HAP-1 (cell line): ENCODE measurements at regions not wholly inside any gene's neighbourhood (a gene's known extent, or its start where the extent isn't known, plus 50 kb on each side); places are given as distances from the start of the nearest gene placed in this dataset.

Source experiments
- DNase-seq, 2 experiments: peaks; one replicate each; pipeline ENCODE4 v3.0.0-alpha.2; 2016 to 2020; ENCODE audit warnings: low spot score in 2 of 2
- H3K27me3 ChIP-seq: fragments of 250-450 bp; sonication (Bioruptor Pico); 2 replicates; pipeline ENCODE4 v1.5.1; 2020; ENCODE audit warnings: low read depth, mild to moderate bottlenecking, moderate library complexity
- H3K36me3 ChIP-seq: fragments of 250-450 bp; sonication (Bioruptor Pico); replicated peaks from 2 replicates; pipeline ENCODE4 v1.5.1; 2020; ENCODE audit warnings: mild to moderate bottlenecking
- H3K4me1 ChIP-seq: fragments of 250-450 bp; sonication (Bioruptor Pico); 2 replicates; pipeline ENCODE4 v1.5.1; 2020; ENCODE audit warnings: mild to moderate bottlenecking
- H3K4me3 ChIP-seq: fragments of 250-450 bp; sonication (Bioruptor Pico); 2 replicates; pipeline ENCODE4 v1.5.1; 2020; ENCODE audit warnings: mild to moderate bottlenecking, moderate library complexity
- H3K9me3 ChIP-seq: fragments of 250-450 bp; sonication (Bioruptor Pico); 2 replicates; pipeline ENCODE4 v1.5.1; 2020; ENCODE audit warnings: mild to moderate bottlenecking, moderate library complexity
- in situ Hi-C: fragments of 300-500 bp; cut with MboI; formaldehyde crosslinking; loops from 3 replicates; pipeline ENCODE4 v1.14.3; 2020; ENCODE audit warnings: low sequenced_read_pairs, inconsistent platforms, mixed read lengths

- in situ Hi-C loops = no loop called here
These were observed 662.0 kb downstream of the CDH11 start for GRCh38 chr16:64459821-64460220.

GRCh38 chr16:64459402-64459801 lies 662.5 kb downstream of the CDH11 start:
- Histone ChIP-seq H3K36me3 (no peaks in the 10 kb centered on the region), H3K4me3 (no peak overlapping the region), H3K4me1 (no peaks in the 10 kb centered on the region), H3K27me3 (no peaks in the 10 kb centered on the region), H3K9me3 (no peaks in the 10 kb centered on the region)
- no peak for DNase-seq
- in situ Hi-C loops = no loop called here

More at GRCh38 chr16:64459821-64460220, 662.0 kb downstream of the CDH11 start:
- Histone ChIP-seq H3K4me3 (no peak overlapping the region), H3K4me1 (no peaks in the 10 kb centered on the region), H3K9me3 (no peaks in the 10 kb centered on the region), H3K27me3 (no peaks in the 10 kb centered on the region), H3K36me3 (no peaks in the 10 kb centered on the region)
- DNase-seq = no peak

DNA sequence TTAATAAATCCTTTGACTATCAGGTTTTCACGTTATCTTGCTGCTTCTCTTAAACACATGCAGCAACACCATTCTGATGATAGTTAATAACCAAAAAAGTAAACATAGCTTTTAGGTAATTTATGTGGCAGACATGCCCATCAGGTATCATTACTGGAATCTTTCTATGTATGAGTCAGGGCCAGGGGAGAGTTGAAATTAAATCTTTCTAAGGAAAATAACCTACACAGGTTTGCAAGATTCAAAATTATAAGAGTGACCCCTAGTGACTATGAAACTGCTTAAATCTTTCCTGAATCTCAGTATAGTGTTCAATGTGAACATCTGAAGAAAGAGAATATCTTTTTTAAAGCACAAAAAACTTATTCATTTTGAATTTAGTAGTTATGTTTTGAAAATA lies 666.6 kb downstream of the CDH11 start:
- no peaks in the 10 kb centered on the region for H3K27me3 ChIP-seq
- H3K4me3 ChIP-seq = no peak overlapping the region
- H3K9me3 ChIP-seq = no peaks in the 10 kb centered on the region
- no peaks in the 10 kb centered on the region for H3K4me1 ChIP-seq
- in situ Hi-C loops = no loop called here
- H3K36me3 ChIP-seq = no peaks in the 10 kb centered on the region
- no peak for DNase-seq

DNA sequence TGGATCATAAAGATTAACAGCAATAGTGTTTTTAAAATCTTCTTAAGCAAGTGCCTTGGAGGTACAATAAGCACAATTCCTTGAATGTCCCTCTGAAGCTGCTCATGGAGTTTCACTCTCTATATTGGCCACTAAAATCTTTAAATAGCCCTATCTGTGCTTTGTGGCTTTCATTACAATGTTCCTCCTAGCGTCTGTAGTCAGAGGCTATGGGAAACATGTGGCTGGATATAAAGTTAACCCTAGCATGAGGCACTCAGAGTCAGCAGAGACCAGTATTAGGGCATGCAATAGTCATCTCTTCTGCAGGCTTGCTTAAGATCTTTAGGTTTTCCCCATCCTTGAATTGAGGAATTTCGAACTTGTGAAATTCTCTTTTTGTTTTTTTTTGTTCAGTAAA lies 668.2 kb downstream of the CDH11 start:
- in situ Hi-C loops = no loop called here

GRCh38 chr16:64452446-64452845 lies 669.4 kb downstream of the CDH11 start:
- in situ Hi-C loops = no loop called here

More for the DNA sequence above, 668.2 kb downstream of the CDH11 start:
- H3K9me3 ChIP-seq = no peaks in the 10 kb centered on the region; the same call in 1 of the 2 replicates
- no peaks in the 10 kb centered on the region for H3K4me1 ChIP-seq
- no peak for DNase-seq
- H3K4me3 ChIP-seq = no peak overlapping the region
- no peaks in the 10 kb centered on the region for H3K36me3 ChIP-seq
- no peaks in the 10 kb centered on the region for H3K27me3 ChIP-seq

DNA sequence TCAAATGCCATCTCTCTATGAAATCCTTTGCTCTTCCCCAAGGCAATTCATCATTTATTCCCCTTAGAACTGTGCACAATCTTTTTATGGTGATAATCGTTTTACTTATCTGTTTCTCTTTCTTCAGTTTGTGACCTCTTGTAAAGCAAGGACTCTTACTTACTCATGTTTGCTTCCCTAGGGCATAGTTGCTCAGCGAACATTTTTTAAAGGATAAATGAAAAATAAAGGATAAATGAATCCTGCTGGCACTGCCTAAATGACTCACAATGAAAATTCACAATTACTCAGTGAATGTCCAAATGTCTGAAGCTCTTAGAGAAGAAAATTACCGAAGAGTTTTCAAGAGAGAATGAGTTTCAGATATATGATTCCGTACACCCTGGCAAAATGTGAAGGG lies 671.7 kb downstream of the CDH11 start:
- in situ Hi-C loops = no loop called here

More at GRCh38 chr16:64452446-64452845, 669.4 kb downstream of the CDH11 start:
- Histone ChIP-seq H3K9me3 (no peaks in the 10 kb centered on the region; the same call in 1 of the 2 replicates), H3K4me3 (no peak overlapping the region), H3K36me3 (no peaks in the 10 kb centered on the region), H3K4me1 (no peaks in the 10 kb centered on the region), H3K27me3 (no peaks in the 10 kb centered on the region)
- no peak for DNase-seq

GRCh38 chr16:64449506-64449905 lies 672.4 kb downstream of the CDH11 start:
- Histone ChIP-seq H3K4me1 (no peaks in the 10 kb centered on the region), H3K27me3 (no peaks in the 10 kb centered on the region), H3K9me3 (no peaks in the 10 kb centered on the region; the same call in 1 of the 2 replicates), H3K4me3 (no peak overlapping the region), H3K36me3 (no peaks in the 10 kb centered on the region)
- in situ Hi-C loops = no loop called here
- no peak for DNase-seq

More for the DNA sequence above, 671.7 kb downstream of the CDH11 start:
- Histone ChIP-seq H3K4me1 (no peaks in the 10 kb centered on the region), H3K9me3 (no peaks in the 10 kb centered on the region; the same call in 1 of the 2 replicates), H3K4me3 (no peak overlapping the region), H3K36me3 (no peaks in the 10 kb centered on the region), H3K27me3 (no peaks in the 10 kb centered on the region)
- DNase-seq = no peak

GRCh38 chr16:64445649-64446048 lies 676.2 kb downstream of the CDH11 start:
- Histone ChIP-seq H3K9me3 (no peaks in the 10 kb centered on the region; the same call in 1 of the 2 replicates), H3K27me3 (no peaks in the 10 kb centered on the region), H3K36me3 (no peaks in the 10 kb centered on the region), H3K4me3 (no peak overlapping the region), H3K4me1 (no peaks in the 10 kb centered on the region)
- in situ Hi-C loops = no loop called here
- DNase-seq = no peak

GRCh38 chr16:64445245-64445644 lies 676.6 kb downstream of the CDH11 start:
- no peaks in the 10 kb centered on the region for H3K27me3 ChIP-seq
- in situ Hi-C loops = no loop called here
- H3K4me1 ChIP-seq = no peaks in the 10 kb centered on the region
- no peaks in the 10 kb centered on the region; the same call in 1 of the 2 replicates for H3K9me3 ChIP-seq
- no peak for DNase-seq
- H3K4me3 ChIP-seq = no peak overlapping the region
- H3K36me3 ChIP-seq = no peaks in the 10 kb centered on the region

DNA sequence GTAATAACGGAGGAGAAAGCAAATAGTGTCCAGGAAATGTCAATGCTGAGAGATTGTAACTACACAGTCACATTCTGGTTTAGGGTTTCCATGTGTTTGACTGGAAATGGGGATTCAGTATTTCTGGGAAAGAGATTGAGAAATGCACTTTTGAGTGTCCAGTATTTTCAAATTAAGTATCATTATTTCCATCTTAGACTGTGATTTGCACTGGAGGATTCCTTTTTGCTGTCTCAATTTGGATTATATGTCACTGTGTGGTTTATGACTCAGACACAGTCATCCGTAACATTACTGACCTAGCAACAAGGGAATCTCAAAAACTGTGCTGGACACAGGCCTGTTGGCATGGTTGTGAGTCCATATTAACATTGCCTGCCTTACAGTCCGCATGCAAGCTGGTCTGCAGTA lies 681.4 kb downstream of the CDH11 start:
- in situ Hi-C loops = no loop called here
- Histone ChIP-seq H3K4me3 (no peak overlapping the region), H3K36me3 (no peaks in the 10 kb centered on the region), H3K9me3 (no peaks in the 10 kb centered on the region), H3K4me1 (no peaks in the 10 kb centered on the region), H3K27me3 (no peaks in the 10 kb centered on the region)
- no peak for DNase-seq

DNA sequence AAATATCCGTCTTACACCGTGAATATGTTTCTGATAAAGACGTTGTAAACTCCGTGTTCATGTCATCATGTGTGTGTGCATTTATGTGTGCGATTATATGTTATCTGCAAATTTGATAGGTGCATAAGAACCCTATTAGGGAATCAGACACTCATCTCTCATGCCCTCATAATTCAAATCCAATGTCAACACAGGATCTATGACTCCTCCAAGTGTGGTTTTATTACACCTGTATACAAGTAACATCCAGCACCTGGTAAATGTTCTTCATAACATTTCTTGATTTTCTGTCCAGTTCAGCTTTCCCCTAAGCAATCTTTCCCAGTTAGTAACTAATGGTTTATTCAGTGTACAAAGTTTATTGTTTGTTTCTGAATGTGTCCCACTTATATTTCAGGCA lies 681.9 kb downstream of the CDH11 start:
- H3K9me3 ChIP-seq = no peaks in the 10 kb centered on the region
- H3K4me1 ChIP-seq = no peaks in the 10 kb centered on the region
- no peaks in the 10 kb centered on the region for H3K27me3 ChIP-seq
- H3K4me3 ChIP-seq = no peak overlapping the region
- in situ Hi-C loops = no loop called here
- no peak for DNase-seq
- no peaks in the 10 kb centered on the region for H3K36me3 ChIP-seq

DNA sequence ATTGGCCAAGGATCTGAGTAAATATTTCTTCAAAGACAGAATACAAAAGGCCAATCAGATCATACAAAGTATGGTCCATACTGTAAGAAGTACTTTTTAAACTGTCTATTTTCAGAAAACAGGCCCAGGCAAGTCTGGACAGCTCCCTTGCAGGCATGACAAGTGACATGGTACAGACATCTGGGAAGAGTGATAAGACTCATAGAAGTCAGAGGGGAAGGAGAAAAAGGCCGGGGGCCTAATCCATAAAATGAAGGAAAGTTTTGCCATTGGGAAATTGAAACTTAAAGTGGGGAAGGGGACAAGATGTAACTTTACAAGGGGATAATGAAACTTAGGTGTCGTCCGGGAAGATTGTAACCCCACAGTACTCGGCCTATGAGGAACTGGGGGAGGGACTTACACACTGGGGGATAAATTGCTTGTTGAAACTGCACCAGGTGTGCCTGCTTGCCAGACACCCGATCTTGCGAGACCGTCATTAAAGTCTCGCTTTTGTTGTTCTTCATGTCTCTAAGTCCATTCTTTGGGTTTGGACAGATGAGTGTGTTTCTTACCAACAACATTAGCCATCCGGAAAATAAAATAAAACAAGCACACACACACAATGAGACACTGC lies 684.0 kb downstream of the CDH11 start:
- no peak for DNase-seq
- Histone ChIP-seq H3K36me3 (no peaks in the 10 kb centered on the region), H3K4me1 (no peaks in the 10 kb centered on the region), H3K27me3 (no peaks in the 10 kb centered on the region), H3K4me3 (no peak overlapping the region), H3K9me3 (no peaks in the 10 kb centered on the region)
- in situ Hi-C loops = no loop called here

DNA sequence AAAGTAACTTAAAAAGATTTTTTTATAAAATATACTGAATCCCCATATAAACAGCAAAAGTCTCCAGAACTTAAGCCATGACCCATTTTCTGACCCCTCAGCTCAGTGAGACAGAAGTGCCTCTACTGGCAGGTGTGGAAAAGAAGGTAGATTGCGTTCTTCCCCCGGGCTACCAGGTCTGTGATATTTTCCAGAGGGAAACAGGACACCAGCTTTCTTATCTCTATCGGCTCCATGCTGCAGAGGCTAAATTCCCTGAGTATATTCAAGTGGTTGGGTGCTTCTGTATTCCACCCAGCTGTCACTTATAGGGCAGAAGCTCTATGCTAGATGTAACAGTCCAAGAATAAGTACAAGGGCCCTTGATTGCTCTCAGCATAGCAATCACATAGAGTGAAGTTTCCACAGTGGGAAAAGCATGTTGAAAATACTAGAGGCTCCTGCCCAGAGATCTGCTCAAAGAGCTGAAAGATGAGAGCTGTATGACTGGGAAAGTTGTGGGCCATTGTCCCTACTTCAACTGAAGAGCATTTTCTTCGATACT lies 687.3 kb downstream of the CDH11 start:
- Histone ChIP-seq H3K36me3 (no peaks in the 10 kb centered on the region), H3K27me3 (no peaks in the 10 kb centered on the region), H3K9me3 (no peaks in the 10 kb centered on the region), H3K4me1 (no peaks in the 10 kb centered on the region), H3K4me3 (no peak overlapping the region)
- in situ Hi-C loops = no loop called here
- DNase-seq = no peak

- DNase-seq = no peak
- Histone ChIP-seq H3K4me1 (no peaks in the 10 kb centered on the region), H3K36me3 (no peaks in the 10 kb centered on the region), H3K9me3 (no peaks in the 10 kb centered on the region), H3K4me3 (no peak overlapping the region), H3K27me3 (no peaks in the 10 kb centered on the region)
- in situ Hi-C loops = no loop called here
These were observed 693.3 kb downstream of the CDH11 start for GRCh38 chr16:64428463-64429113.
